Renal cortical epithelial cell (primary cell): ENCODE measurements at regions not wholly inside any gene's neighbourhood (a gene's known extent, or its start where the extent isn't known, plus 50 kb on each side); places are given as distances from the start of the nearest gene placed in this dataset.
"Not testable (repeated sequence)": the region's sequence is repeated elsewhere in the genome, so short reads cannot be mapped to it uniquely, and the experiment has no call there.

ENCODE experiments used
- DNase-seq: peaks from one replicate; pipeline ENCODE4 v3.0.0-alpha.2; 2011; ENCODE audit warnings: low read depth

- DNase-seq = not testable (repeated sequence)
Observed at GRCh38 chr5:29451004-29451403, 1742.5 kb upstream of the CDH6 start.

- DNase-seq = no peak
Observed at GRCh38 chr5:29414681-29415080, 1778.8 kb upstream of the CDH6 start.

- no peak for DNase-seq
Observed at GRCh38 chr5:29412979-29413378, 1780.5 kb upstream of the CDH6 start.

GRCh38 chr5:29402270-29402669 is 1791.2 kb upstream of the CDH6 start:
- DNase-seq = no peak

- DNase-seq = no peak
Observed at GRCh38 chr5:29389993-29390392, 1803.5 kb upstream of the CDH6 start.

GRCh38 chr5:29387384-29387783 is 1806.1 kb upstream of the CDH6 start:
- no peak for DNase-seq

- no peak for DNase-seq
Observed at GRCh38 chr5:29382780-29383179, 1810.7 kb upstream of the CDH6 start.

GRCh38 chr5:29380029-29380428 is 1813.5 kb upstream of the CDH6 start:
- DNase-seq = no peak

GRCh38 chr5:29379619-29380018 is 1813.9 kb upstream of the CDH6 start:
- DNase-seq = no peak

- no peak for DNase-seq
Observed at GRCh38 chr5:29378104-29378503, 1815.4 kb upstream of the CDH6 start.

GRCh38 chr5:29370248-29370647 is 1823.2 kb upstream of the CDH6 start:
- no peak for DNase-seq

GRCh38 chr5:29367176-29367833 is 1826.2 kb upstream of the CDH6 start:
- DNase-seq = no peak

- DNase-seq = no peak
Observed at GRCh38 chr5:29351170-29351569, 1842.3 kb upstream of the CDH6 start.

GRCh38 chr5:29337030-29337429 is 1856.5 kb upstream of the CDH6 start:
- no peak for DNase-seq

GRCh38 chr5:29321591-29321990 is 1871.9 kb upstream of the CDH6 start:
- no peak for DNase-seq

- DNase-seq = no peak
Observed at GRCh38 chr5:29309359-29309758, 1884.1 kb upstream of the CDH6 start.

GRCh38 chr5:29307478-29307877 is 1886.0 kb upstream of the CDH6 start:
- DNase-seq = no peak

GRCh38 chr5:29304545-29304944 is 1888.9 kb upstream of the CDH6 start:
- no peak for DNase-seq

GRCh38 chr5:29296548-29296947 is 1896.9 kb upstream of the CDH6 start:
- DNase-seq = no peak

- DNase-seq = peak; percentile 4
Observed at GRCh38 chr5:29277642-29278041, 1915.8 kb upstream of the CDH6 start.

GRCh38 chr5:29276371-29276770 is 1917.1 kb upstream of the CDH6 start:
- no peak for DNase-seq

GRCh38 chr5:29263915-29264351 is 1929.6 kb upstream of the CDH6 start:
- DNase-seq = no peak

- no peak for DNase-seq
Observed at GRCh38 chr5:29262339-29263123, 1931.0 kb upstream of the CDH6 start.
